ENCODE measurements at regions not wholly inside any gene's neighbourhood (a gene's known extent, or its start where the extent isn't known, plus 50 kb on each side); places are given as distances from the start of the nearest gene placed in this dataset.

DNA sequence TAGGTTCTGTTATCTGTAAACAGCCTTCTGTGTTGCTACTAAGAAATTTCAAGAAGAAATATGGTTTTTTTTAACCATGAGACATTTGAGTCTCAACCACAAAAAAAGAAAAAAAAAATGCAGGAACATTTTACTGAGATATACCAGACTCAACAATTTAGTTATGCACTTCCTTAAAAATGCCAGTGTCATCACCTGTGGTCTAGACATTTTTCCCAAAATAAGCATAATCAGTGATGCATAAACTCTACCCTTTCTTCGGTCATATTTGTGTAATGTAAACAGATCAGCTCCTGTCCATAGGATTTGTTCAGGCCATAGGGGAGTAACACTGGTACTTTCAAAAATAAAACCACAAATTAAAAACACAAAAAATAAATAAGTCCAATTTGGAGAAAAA, 122.6 kb upstream of the TNFSF4 start (continued):
- TF ChIP-seq, protein P1, sequence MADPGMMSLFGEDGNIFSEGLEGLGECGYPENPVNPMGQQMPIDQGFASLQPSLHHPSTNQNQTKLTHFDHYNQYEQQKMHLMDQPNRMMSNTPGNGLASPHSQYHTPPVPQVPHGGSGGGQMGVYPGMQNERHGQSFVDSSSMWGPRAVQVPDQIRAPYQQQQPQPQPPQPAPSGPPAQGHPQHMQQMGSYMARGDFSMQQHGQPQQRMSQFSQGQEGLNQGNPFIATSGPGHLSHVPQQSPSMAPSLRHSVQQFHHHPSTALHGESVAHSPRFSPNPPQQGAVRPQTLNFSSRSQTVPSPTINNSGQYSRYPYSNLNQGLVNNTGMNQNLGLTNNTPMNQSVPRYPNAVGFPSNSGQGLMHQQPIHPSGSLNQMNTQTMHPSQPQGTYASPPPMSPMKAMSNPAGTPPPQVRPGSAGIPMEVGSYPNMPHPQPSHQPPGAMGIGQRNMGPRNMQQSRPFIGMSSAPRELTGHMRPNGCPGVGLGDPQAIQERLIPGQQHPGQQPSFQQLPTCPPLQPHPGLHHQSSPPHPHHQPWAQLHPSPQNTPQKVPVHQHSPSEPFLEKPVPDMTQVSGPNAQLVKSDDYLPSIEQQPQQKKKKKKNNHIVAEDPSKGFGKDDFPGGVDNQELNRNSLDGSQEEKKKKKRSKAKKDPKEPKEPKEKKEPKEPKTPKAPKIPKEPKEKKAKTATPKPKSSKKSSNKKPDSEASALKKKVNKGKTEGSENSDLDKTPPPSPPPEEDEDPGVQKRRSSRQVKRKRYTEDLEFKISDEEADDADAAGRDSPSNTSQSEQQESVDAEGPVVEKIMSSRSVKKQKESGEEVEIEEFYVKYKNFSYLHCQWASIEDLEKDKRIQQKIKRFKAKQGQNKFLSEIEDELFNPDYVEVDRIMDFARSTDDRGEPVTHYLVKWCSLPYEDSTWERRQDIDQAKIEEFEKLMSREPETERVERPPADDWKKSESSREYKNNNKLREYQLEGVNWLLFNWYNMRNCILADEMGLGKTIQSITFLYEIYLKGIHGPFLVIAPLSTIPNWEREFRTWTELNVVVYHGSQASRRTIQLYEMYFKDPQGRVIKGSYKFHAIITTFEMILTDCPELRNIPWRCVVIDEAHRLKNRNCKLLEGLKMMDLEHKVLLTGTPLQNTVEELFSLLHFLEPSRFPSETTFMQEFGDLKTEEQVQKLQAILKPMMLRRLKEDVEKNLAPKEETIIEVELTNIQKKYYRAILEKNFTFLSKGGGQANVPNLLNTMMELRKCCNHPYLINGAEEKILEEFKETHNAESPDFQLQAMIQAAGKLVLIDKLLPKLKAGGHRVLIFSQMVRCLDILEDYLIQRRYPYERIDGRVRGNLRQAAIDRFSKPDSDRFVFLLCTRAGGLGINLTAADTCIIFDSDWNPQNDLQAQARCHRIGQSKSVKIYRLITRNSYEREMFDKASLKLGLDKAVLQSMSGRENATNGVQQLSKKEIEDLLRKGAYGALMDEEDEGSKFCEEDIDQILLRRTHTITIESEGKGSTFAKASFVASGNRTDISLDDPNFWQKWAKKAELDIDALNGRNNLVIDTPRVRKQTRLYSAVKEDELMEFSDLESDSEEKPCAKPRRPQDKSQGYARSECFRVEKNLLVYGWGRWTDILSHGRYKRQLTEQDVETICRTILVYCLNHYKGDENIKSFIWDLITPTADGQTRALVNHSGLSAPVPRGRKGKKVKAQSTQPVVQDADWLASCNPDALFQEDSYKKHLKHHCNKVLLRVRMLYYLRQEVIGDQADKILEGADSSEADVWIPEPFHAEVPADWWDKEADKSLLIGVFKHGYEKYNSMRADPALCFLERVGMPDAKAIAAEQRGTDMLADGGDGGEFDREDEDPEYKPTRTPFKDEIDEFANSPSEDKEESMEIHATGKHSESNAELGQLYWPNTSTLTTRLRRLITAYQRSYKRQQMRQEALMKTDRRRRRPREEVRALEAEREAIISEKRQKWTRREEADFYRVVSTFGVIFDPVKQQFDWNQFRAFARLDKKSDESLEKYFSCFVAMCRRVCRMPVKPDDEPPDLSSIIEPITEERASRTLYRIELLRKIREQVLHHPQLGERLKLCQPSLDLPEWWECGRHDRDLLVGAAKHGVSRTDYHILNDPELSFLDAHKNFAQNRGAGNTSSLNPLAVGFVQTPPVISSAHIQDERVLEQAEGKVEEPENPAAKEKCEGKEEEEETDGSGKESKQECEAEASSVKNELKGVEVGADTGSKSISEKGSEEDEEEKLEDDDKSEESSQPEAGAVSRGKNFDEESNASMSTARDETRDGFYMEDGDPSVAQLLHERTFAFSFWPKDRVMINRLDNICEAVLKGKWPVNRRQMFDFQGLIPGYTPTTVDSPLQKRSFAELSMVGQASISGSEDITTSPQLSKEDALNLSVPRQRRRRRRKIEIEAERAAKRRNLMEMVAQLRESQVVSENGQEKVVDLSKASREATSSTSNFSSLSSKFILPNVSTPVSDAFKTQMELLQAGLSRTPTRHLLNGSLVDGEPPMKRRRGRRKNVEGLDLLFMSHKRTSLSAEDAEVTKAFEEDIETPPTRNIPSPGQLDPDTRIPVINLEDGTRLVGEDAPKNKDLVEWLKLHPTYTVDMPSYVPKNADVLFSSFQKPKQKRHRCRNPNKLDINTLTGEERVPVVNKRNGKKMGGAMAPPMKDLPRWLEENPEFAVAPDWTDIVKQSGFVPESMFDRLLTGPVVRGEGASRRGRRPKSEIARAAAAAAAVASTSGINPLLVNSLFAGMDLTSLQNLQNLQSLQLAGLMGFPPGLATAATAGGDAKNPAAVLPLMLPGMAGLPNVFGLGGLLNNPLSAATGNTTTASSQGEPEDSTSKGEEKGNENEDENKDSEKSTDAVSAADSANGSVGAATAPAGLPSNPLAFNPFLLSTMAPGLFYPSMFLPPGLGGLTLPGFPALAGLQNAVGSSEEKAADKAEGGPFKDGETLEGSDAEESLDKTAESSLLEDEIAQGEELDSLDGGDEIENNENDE (IDR thresholded peaks at IDR 0.05; ENCODE audit: insufficient replicate concordance, low read length) = no peak
- TF ChIP-seq JUND (IDR thresholded peaks at IDR 0.05; ENCODE audit: low read length) (no peak), CHD1 (IDR thresholded peaks at IDR 0.05; ENCODE audit: low read depth, low read length) (no peak), YY1 (IDR thresholded peaks at IDR 0.05; ENCODE audit: low read depth, low read length) (no peak), SP2 (IDR thresholded peaks at IDR 0.05; ENCODE audit: low read length) (no peak), ASH2L (IDR thresholded peaks at IDR 0.05; ENCODE audit: low read length) (no peak), RNF2 (IDR thresholded peaks at IDR 0.05; ENCODE audit: borderline replicate concordance, low read depth, low read length, missing control alignments, poor library complexity, severe bottlenecking) (no peak), CBX5 (IDR thresholded peaks at IDR 0.05; ENCODE audit: low read depth, low read length) (no peak), SUZ12 (IDR thresholded peaks at IDR 0.05; ENCODE audit: low read length) (no peak), POLR2AphosphoS5 (IDR thresholded peaks at IDR 0.05; ENCODE audit: low read depth, low read length) (no peak), FOSL1 (IDR thresholded peaks at IDR 0.05; ENCODE audit: insufficient read depth, low read depth, low read length) (no peak)
- TF ChIP-seq, protein P2, sequence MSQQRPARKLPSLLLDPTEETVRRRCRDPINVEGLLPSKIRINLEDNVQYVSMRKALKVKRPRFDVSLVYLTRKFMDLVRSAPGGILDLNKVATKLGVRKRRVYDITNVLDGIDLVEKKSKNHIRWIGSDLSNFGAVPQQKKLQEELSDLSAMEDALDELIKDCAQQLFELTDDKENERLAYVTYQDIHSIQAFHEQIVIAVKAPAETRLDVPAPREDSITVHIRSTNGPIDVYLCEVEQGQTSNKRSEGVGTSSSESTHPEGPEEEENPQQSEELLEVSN (IDR thresholded peaks at IDR 0.05) = no peak

Data from H1 (cell line).